A673 (cell line): ENCODE measurements at regions not wholly inside any gene's neighbourhood (a gene's known extent, or its start where the extent isn't known, plus 50 kb on each side); places are given as distances from the start of the nearest gene placed in this dataset.
A peak's percentile ranks its signal among the peaks of the same experiment; 100 is the strongest.

Source experiments
- BruUV-seq: library from RNA; stranded (reverse); fragments of 400-500 nt; replicated peaks from 2 replicates; lab custom pipeline; 2021; lab: Mats Ljungman, UMichigan
- CTCF ChIA-PET: fragments of 300-600 bp; sonication (Branson Sonifier 250); formaldehyde crosslinking; loops from one replicate; lab custom pipeline; 2022; ENCODE audit warnings: antibody characterized with exemption; lab: Charles Lee
- POLR2A ChIA-PET: fragments of 300-600 bp; sonication (Branson Sonifier 250); formaldehyde crosslinking; loops from one replicate; lab custom pipeline; 2022; ENCODE audit warnings: antibody characterized with exemption; ENCODE audit not compliant: low non-redundant PET; lab: Charles Lee
- DNase-seq: peaks from one replicate; pipeline ENCODE4 v3.0.0-alpha.2; 2015; ENCODE audit warnings: low spot score
- H3K27ac ChIP-seq: fragments of 200-600 bp; sonication (generic); 2 replicates; pipeline ENCODE4 v1.5.1; 2016; ENCODE audit warnings: mixed run types, low read depth, mild to moderate bottlenecking, mixed read lengths, antibody characterized with exemption, low read length; ENCODE audit not compliant: poor library complexity, severe bottlenecking
- H3K27me3 ChIP-seq: fragments of 200-600 bp; sonication (generic); replicated peaks from 2 replicates; pipeline ENCODE4 v1.6.1; 2017; ENCODE audit warnings: mixed run types, low read depth, mild to moderate bottlenecking, mixed read lengths, antibody characterized with exemption, low read length; ENCODE audit not compliant: insufficient read depth, poor library complexity
- H3K36me3 ChIP-seq: fragments of 200-600 bp; sonication (generic); 2 replicates; pipeline ENCODE4 v1.6.1; 2016; ENCODE audit warnings: mixed run types, mild to moderate bottlenecking, mixed read lengths, antibody characterized with exemption, low read length; ENCODE audit not compliant: insufficient read depth, poor library complexity, severe bottlenecking
- H3K4me1 ChIP-seq: fragments of 200-600 bp; sonication (generic); 2 replicates; pipeline ENCODE4 v1.6.1; 2017; ENCODE audit warnings: mixed run types, mild to moderate bottlenecking, mixed read lengths, antibody characterized with exemption, low read length; ENCODE audit not compliant: insufficient read depth, poor library complexity, severe bottlenecking
- H3K4me3 ChIP-seq: fragments of 200-600 bp; sonication (generic); 2 replicates; pipeline ENCODE4 v1.5.1; 2016; ENCODE audit warnings: low read depth, mixed run types, mild to moderate bottlenecking, mixed read lengths, low read length; ENCODE audit not compliant: poor library complexity, severe bottlenecking
- H3K9me3 ChIP-seq: fragments of 200-600 bp; sonication (generic); 2 replicates; pipeline ENCODE4 v1.6.1; 2016; ENCODE audit warnings: mixed run types, low read depth, mild to moderate bottlenecking, mixed read lengths, antibody characterized with exemption, low read length; ENCODE audit not compliant: poor library complexity, severe bottlenecking
- CTCF ChIP-seq: fragments of 300-800, 200-600 bp; sonication (generic); conservative IDR thresholded peaks from 2 replicates; pipeline ENCODE4 v1.5.1; 2017; ENCODE audit warnings: low read depth, mild to moderate bottlenecking, antibody characterized with exemption, low read length, moderate library complexity, mixed read lengths
- EZH2 ChIP-seq: fragments of 200-600 bp; sonication (generic); IDR thresholded peaks from 2 replicates; pipeline ENCODE4 v1.6.1; 2017; ENCODE audit warnings: borderline replicate concordance, low read depth, mild to moderate bottlenecking, mixed read lengths, antibody characterized with exemption, low read length; ENCODE audit not compliant: poor library complexity, severe bottlenecking
- intact Hi-C: fragments of 100-400 bp; cut with micrococcal nuclease; formaldehyde crosslinking; loops from one replicate; pipeline ENCODE4 v1.10.0; 2022; ENCODE audit not compliant: unreplicated experiment

GRCh38 chr12:125218952-125219351, 153.7 kb downstream of the AACS start:
- Histone ChIP-seq H3K27ac (no peak overlapping the region), H3K9me3 (no peaks in the 10 kb centered on the region), H3K27me3 (no peaks in the 10 kb centered on the region), H3K4me3 (no peak overlapping the region), H3K4me1 (no peaks in the 10 kb centered on the region), H3K36me3 (no peaks in the 10 kb centered on the region)
- no TSS peak for BruUV-seq
- TF ChIP-seq EZH2 (no peak), CTCF (no peak)
- DNase-seq = no peak
- ChIA-PET CTCF (no interaction called here), POLR2A (no interaction called here)
- intact Hi-C loops = no loop called here

GRCh38 chr12:125220404-125221273, 155.4 kb downstream of the AACS start:
- no TSS peak for BruUV-seq
- peak; percentile 25 for DNase-seq
- intact Hi-C loops = no loop called here
- CTCF ChIA-PET = no interaction called here
- Histone ChIP-seq H3K27ac (no peak overlapping the region), H3K36me3 (no peaks in the 10 kb centered on the region), H3K4me1 (no peaks in the 10 kb centered on the region), H3K9me3 (no peaks in the 10 kb centered on the region), H3K27me3 (no peaks in the 10 kb centered on the region), H3K4me3 (no peak overlapping the region)
- TF ChIP-seq EZH2 (no peak), CTCF (no peak)
- POLR2A ChIA-PET = no interaction called here

GRCh38 chr12:125221602-125222001, 156.4 kb downstream of the AACS start:
- intact Hi-C loops = no loop called here
- Histone ChIP-seq H3K27ac (no peak overlapping the region), H3K9me3 (no peaks in the 10 kb centered on the region), H3K4me3 (no peak overlapping the region), H3K4me1 (no peaks in the 10 kb centered on the region), H3K27me3 (no peaks in the 10 kb centered on the region), H3K36me3 (no peaks in the 10 kb centered on the region)
- POLR2A ChIA-PET = no interaction called here
- DNase-seq = no peak
- TF ChIP-seq EZH2 = no peak
- CTCF ChIA-PET = no interaction called here
- BruUV-seq = no TSS peak
